ENCODE measurements at regions not wholly inside any gene's neighbourhood (a gene's known extent, or its start where the extent isn't known, plus 50 kb on each side); places are given as distances from the start of the nearest gene placed in this dataset.

DNA sequence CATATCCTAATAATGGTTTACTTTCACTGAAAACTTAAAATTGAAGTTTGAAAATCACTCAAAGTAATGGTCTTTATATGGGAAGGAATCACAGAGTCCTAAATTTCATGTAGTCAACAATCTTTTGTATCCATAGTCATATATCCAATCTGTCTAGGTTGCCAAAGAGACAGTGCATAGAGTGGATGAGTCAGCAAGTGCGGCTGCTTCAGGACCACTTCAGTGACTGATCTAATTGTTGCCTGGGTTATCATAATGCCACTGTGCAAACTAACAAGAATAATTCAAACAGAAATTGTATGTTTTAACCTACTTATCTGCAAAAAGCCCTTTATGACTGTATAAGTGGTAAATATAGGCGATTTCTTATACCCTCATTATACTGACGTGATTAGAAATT lies 211.3 kb upstream of the PRR16 start:
- peaks cover 28% of the 10 kb centered on the region for H3K4me1 ChIP-seq
- no peaks in the 10 kb centered on the region for H3K27me3 ChIP-seq (ENCODE audit: low read depth)
- DNase-seq (ENCODE audit: low spot score in 2 of 2), result no peak
- no peaks in the 10 kb centered on the region for H3K36me3 ChIP-seq (replicated peaks)
- in situ Hi-C loops (cut with MboI; ENCODE audit: low sequenced_read_pairs), result no loop called here
- no peaks in the 10 kb centered on the region for H3K9me3 ChIP-seq
- no peak overlapping the region for H3K4me3 ChIP-seq

DNA sequence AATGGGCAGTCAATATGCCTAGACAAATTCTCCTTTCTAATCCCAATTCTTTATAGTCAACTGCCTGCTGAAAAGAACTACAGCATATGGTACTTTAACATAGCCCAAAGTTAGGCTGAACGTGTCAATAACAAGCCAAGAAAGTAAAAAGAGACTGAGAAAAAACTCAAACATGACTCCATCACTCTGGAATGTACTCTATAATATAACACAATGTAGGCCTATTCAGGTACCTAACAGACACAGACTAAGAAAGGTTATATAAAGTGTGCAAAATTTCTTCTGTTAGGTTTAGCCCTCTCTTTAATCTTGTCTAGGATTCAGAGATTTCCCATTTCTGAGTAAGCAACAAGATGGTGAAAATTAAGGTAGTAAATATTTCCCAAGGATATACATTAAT lies 209.7 kb upstream of the PRR16 start:
- Histone ChIP-seq H3K9me3 (no peaks in the 10 kb centered on the region), H3K27me3 (ENCODE audit: low read depth) (no peaks in the 10 kb centered on the region), H3K36me3 (replicated peaks) (no peaks in the 10 kb centered on the region), H3K4me1 (peaks cover 28% of the 10 kb centered on the region), H3K4me3 (no peak overlapping the region)
- peak in 1 of 2 experiments; percentile 70 for DNase-seq (ENCODE audit: low spot score in 2 of 2)
- in situ Hi-C loops (cut with MboI; ENCODE audit: low sequenced_read_pairs), result no loop called here

GRCh38 chr5:120255214-120255613 lies 208.9 kb upstream of the PRR16 start:
- in situ Hi-C loops (cut with MboI; ENCODE audit: low sequenced_read_pairs), result no loop called here

DNA sequence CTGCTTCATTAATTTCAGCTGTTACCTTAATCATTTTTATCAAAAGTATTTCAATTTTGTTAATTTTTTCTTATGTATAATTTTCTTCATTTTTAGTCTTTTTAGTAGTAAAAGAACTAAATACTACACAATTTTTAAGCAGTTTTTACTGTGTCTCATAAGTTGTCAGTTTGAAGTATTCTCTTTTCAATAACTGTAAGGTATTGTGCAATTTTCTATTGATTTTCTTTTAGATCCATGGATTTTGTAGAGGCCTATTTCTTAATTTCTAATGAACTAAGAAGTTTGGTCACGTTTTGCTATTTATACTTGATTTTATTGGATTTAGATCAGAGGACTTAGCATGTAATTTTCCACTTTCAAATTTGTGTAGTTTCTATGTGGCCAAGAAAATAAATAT lies 207.7 kb upstream of the PRR16 start:
- Histone ChIP-seq H3K4me3 (no peak overlapping the region), H3K27me3 (ENCODE audit: low read depth) (no peaks in the 10 kb centered on the region), H3K4me1 (peaks cover 28% of the 10 kb centered on the region), H3K36me3 (replicated peaks) (no peaks in the 10 kb centered on the region), H3K9me3 (no peaks in the 10 kb centered on the region)
- no peak for DNase-seq (ENCODE audit: low spot score in 2 of 2)
- in situ Hi-C loops (cut with MboI; ENCODE audit: low sequenced_read_pairs), result no loop called here

More at GRCh38 chr5:120255214-120255613, 208.9 kb upstream of the PRR16 start:
- Histone ChIP-seq H3K4me3 (no peak overlapping the region), H3K4me1 (peaks cover 28% of the 10 kb centered on the region), H3K27me3 (ENCODE audit: low read depth) (no peaks in the 10 kb centered on the region), H3K36me3 (replicated peaks) (no peaks in the 10 kb centered on the region), H3K9me3 (no peaks in the 10 kb centered on the region)
- DNase-seq (ENCODE audit: low spot score in 2 of 2), result no peak

GRCh38 chr5:120257358-120257971 lies 206.6 kb upstream of the PRR16 start:
- Histone ChIP-seq H3K4me1 (peaks cover 28% of the 10 kb centered on the region), H3K27me3 (ENCODE audit: low read depth) (no peaks in the 10 kb centered on the region), H3K9me3 (no peaks in the 10 kb centered on the region), H3K4me3 (no peak overlapping the region), H3K36me3 (replicated peaks) (no peaks in the 10 kb centered on the region)
- DNase-seq (ENCODE audit: low spot score in 2 of 2), result no peak
- in situ Hi-C loops (cut with MboI; ENCODE audit: low sequenced_read_pairs), result no loop called here

- H3K36me3 ChIP-seq (replicated peaks), result no peaks in the 10 kb centered on the region
- peaks cover 28% of the 10 kb centered on the region for H3K4me1 ChIP-seq
- H3K27me3 ChIP-seq (ENCODE audit: low read depth), result no peaks in the 10 kb centered on the region
- no peaks in the 10 kb centered on the region for H3K9me3 ChIP-seq
- in situ Hi-C loops (cut with MboI; ENCODE audit: low sequenced_read_pairs), result no loop called here
- H3K4me3 ChIP-seq, result no peak overlapping the region
- no peak for DNase-seq (ENCODE audit: low spot score in 2 of 2)
Observed at GRCh38 chr5:120258123-120258522, 206.0 kb upstream of the PRR16 start.

- H3K4me3 ChIP-seq, result no peak overlapping the region
- H3K27me3 ChIP-seq (ENCODE audit: low read depth), result no peaks in the 10 kb centered on the region
- DNase-seq (ENCODE audit: low spot score in 2 of 2), result no peak
- in situ Hi-C loops (cut with MboI; ENCODE audit: low sequenced_read_pairs), result no loop called here
- H3K36me3 ChIP-seq (replicated peaks), result no peaks in the 10 kb centered on the region
- H3K4me1 ChIP-seq, result peaks cover 8% of the 10 kb centered on the region
- H3K9me3 ChIP-seq, result no peaks in the 10 kb centered on the region
Observed at GRCh38 chr5:120260651-120261050, 203.4 kb upstream of the PRR16 start.

DNA sequence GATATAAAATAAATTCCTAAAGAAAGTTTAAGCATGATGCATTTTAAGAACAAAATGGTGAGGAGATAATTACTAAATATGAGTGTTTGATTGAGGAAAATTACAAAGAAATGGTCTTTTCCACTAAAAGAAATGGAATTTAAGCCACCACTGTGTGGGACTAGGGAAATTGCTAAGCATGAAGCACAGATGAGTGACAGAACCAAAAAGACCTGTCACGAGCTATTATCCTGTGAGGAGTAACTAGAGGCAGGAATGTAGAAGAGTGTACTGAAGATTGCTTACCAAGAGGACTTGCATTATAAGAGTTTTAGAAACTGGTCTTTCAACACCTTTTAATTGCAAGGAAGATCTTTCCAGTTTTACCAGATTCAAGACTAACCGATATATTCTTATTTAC lies 193.6 kb upstream of the PRR16 start:
- H3K9me3 ChIP-seq, result no peaks in the 10 kb centered on the region
- H3K27me3 ChIP-seq (ENCODE audit: low read depth), result no peaks in the 10 kb centered on the region
- no peaks in the 10 kb centered on the region for H3K4me1 ChIP-seq
- in situ Hi-C loops (cut with MboI; ENCODE audit: low sequenced_read_pairs), result no loop called here
- no peak overlapping the region for H3K4me3 ChIP-seq
- H3K36me3 ChIP-seq (replicated peaks), result no peaks in the 10 kb centered on the region
- DNase-seq (ENCODE audit: low spot score in 2 of 2), result no peak

GRCh38 chr5:120293796-120294195 lies 170.3 kb upstream of the PRR16 start:
- Histone ChIP-seq H3K9me3 (no peaks in the 10 kb centered on the region), H3K27me3 (ENCODE audit: low read depth) (no peaks in the 10 kb centered on the region), H3K4me3 (no peak overlapping the region), H3K36me3 (replicated peaks) (no peaks in the 10 kb centered on the region), H3K4me1 (no peaks in the 10 kb centered on the region)
- in situ Hi-C loops (cut with MboI; ENCODE audit: low sequenced_read_pairs), result no loop called here
- no peak for DNase-seq (ENCODE audit: low spot score in 2 of 2)

- DNase-seq (ENCODE audit: low spot score in 2 of 2), result no peak
- Histone ChIP-seq H3K9me3 (no peaks in the 10 kb centered on the region), H3K4me3 (no peak overlapping the region), H3K27me3 (ENCODE audit: low read depth) (no peaks in the 10 kb centered on the region), H3K4me1 (no peaks in the 10 kb centered on the region), H3K36me3 (replicated peaks) (no peaks in the 10 kb centered on the region)
- in situ Hi-C loops (cut with MboI; ENCODE audit: low sequenced_read_pairs), result no loop called here
Observed at GRCh38 chr5:120297616-120298015, 166.5 kb upstream of the PRR16 start.

- Histone ChIP-seq H3K36me3 (replicated peaks) (no peaks in the 10 kb centered on the region), H3K27me3 (ENCODE audit: low read depth) (no peaks in the 10 kb centered on the region)
- in situ Hi-C loops (cut with MboI; ENCODE audit: low sequenced_read_pairs), result no loop called here
Observed at GRCh38 chr5:120298981-120299380, 165.1 kb upstream of the PRR16 start.

DNA sequence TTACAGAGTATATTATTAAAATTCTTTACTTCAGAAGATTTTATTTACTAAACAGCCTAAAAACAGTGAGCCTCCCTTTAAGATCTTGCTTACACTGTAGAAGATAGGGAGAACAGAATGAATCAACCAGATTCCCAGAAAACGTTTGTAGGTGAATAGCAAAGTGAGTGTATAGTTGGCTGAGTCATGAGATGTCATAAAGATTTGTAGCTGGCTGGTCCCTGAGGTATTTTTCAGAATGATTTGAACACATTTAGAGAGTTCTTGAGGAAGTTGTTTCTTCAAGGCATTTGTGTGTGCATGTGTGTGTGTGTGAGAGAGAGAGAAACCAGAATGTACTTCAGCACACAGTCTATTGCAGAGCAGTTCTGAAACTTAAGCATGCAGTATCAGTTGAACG lies 159.4 kb upstream of the PRR16 start:
- H3K27me3 ChIP-seq (ENCODE audit: low read depth), result no peaks in the 10 kb centered on the region
- H3K4me1 ChIP-seq, result no peaks in the 10 kb centered on the region
- no peaks in the 10 kb centered on the region for H3K36me3 ChIP-seq (replicated peaks)
- DNase-seq (ENCODE audit: low spot score in 2 of 2), result no peak
- no peaks in the 10 kb centered on the region for H3K9me3 ChIP-seq
- no peak overlapping the region for H3K4me3 ChIP-seq
- in situ Hi-C loops (cut with MboI; ENCODE audit: low sequenced_read_pairs), result no loop called here

More at GRCh38 chr5:120298981-120299380, 165.1 kb upstream of the PRR16 start:
- H3K4me1 ChIP-seq, result no peaks in the 10 kb centered on the region
- DNase-seq (ENCODE audit: low spot score in 2 of 2), result no peak
- H3K9me3 ChIP-seq, result no peaks in the 10 kb centered on the region
- H3K4me3 ChIP-seq, result no peak overlapping the region

- Histone ChIP-seq H3K27me3 (ENCODE audit: low read depth) (no peaks in the 10 kb centered on the region), H3K4me3 (no peak overlapping the region)
- in situ Hi-C loops (cut with MboI; ENCODE audit: low sequenced_read_pairs), result no loop called here
Observed at GRCh38 chr5:120306303-120306702, 157.8 kb upstream of the PRR16 start.

DNA sequence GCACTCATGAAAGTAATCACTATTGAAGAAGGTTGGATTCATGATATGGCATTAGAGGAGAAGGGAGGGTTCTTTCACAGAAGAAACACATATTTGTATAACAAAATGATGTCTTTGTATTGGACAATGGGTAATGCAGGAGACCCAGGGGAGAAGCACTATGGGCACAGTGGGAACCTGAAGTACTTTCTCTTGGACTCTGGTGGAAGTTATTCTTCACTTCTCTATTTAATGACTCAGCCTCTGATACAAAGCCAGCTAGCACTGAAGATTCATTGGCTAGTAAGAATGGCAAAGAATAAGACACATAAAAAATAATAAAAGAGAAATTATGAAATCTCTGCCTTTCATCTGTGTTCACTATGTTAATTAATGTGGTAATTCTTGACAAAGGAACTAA lies 149.9 kb upstream of the PRR16 start:
- H3K36me3 ChIP-seq (replicated peaks), result no peaks in the 10 kb centered on the region
- H3K4me3 ChIP-seq, result no peak overlapping the region
- DNase-seq (ENCODE audit: low spot score in 2 of 2), result peak in 1 of 2 experiments; percentile 9
- in situ Hi-C loops (cut with MboI; ENCODE audit: low sequenced_read_pairs), result no loop called here
- H3K4me1 ChIP-seq, result peaks cover 4% of the 10 kb centered on the region
- no peaks in the 10 kb centered on the region for H3K27me3 ChIP-seq (ENCODE audit: low read depth)
- H3K9me3 ChIP-seq, result no peaks in the 10 kb centered on the region

More at GRCh38 chr5:120306303-120306702, 157.8 kb upstream of the PRR16 start:
- Histone ChIP-seq H3K36me3 (replicated peaks) (no peaks in the 10 kb centered on the region), H3K9me3 (no peaks in the 10 kb centered on the region), H3K4me1 (no peaks in the 10 kb centered on the region)
- no peak for DNase-seq (ENCODE audit: low spot score in 2 of 2)

DNA sequence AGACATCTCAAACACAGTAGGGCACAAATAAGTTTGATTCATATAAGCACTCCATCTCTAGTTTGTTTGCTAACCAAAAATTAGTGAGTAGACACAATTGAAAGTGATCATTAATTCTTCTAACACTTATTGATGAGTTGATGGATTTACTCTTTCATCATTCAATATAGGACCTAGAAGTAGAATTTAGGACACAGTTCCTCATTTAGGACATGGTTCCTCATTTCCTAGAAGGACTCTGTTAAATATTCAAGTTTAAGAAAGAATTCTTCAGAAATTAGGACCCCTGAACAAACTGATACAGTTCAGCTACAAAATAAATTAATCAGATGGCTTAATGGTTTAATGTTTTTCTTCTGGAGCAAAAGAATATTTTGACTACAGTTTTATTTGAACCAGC lies 143.5 kb upstream of the PRR16 start:
- H3K27me3 ChIP-seq (ENCODE audit: low read depth), result no peaks in the 10 kb centered on the region
- H3K4me3 ChIP-seq, result no peak overlapping the region
- DNase-seq (ENCODE audit: low spot score in 2 of 2), result no peak
- in situ Hi-C loops (cut with MboI; ENCODE audit: low sequenced_read_pairs), result no loop called here
- H3K9me3 ChIP-seq, result no peaks in the 10 kb centered on the region; the same call in 1 of the 2 replicates
- peaks cover 11% of the 10 kb centered on the region for H3K4me1 ChIP-seq
- no peaks in the 10 kb centered on the region for H3K36me3 ChIP-seq (replicated peaks)
